HCT116 (cell line): ENCODE measurements at regions not wholly inside any gene's neighbourhood (a gene's known extent, or its start where the extent isn't known, plus 50 kb on each side); places are given as distances from the start of the nearest gene placed in this dataset.

Source experiments
- CTCF ChIP-seq, 3 experiments: fragments of 200-600 bp in 1 of 3; sonication (generic) in 1 of 3; IDR thresholded peaks in 2 of 3; conservative IDR thresholded peaks in 1 of 3; 2 replicates each; pipeline ENCODE4 v1.5.1; 2012 to 2017; ENCODE audit warnings: low read depth in 2 of 3, low read length in 2 of 3, antibody characterized with exemption in 1 of 3, borderline replicate concordance in 1 of 3, control low read depth in 1 of 3, mild to moderate bottlenecking in 1 of 3, mixed read lengths in 1 of 3, mixed run types in 1 of 3, moderate library complexity in 1 of 3; ENCODE audit not compliant: insufficient read depth in 1 of 3
- POLR2A ChIP-seq: IDR thresholded peaks from 2 replicates; pipeline ENCODE4 v1.7.0; 2011; ENCODE audit warnings: borderline replicate concordance; ENCODE audit not compliant: insufficient read depth, insufficient read length; ENCODE audit errors: extremely low read depth
- TCF7L2 ChIP-seq: IDR thresholded peaks from 2 replicates; pipeline ENCODE4 v1.7.0; 2011; ENCODE audit warnings: borderline replicate concordance, inconsistent platforms; ENCODE audit not compliant: insufficient read depth, insufficient read length; ENCODE audit errors: extremely low read depth

- TF ChIP-seq TCF7L2 (no peak), POLR2A (no peak), CTCF (IDR thresholded peaks at IDR 0.05 in 2 of 3, conservative IDR thresholded peaks at IDR 0.05 in 1 of 3; ENCODE audit: borderline replicate concordance in 1 of 3, insufficient read depth in 1 of 3, low read depth in 2 of 3, low read length in 2 of 3) (no peak)
Observed at GRCh38 chr10:30170146-30170545, 110.8 kb upstream of the JCAD start.
